ENCODE measurements at regions not wholly inside any gene's neighbourhood (a gene's known extent, or its start where the extent isn't known, plus 50 kb on each side); places are given as distances from the start of the nearest gene placed in this dataset.
"Not testable (repeated sequence)": the region's sequence is repeated elsewhere in the genome, so short reads cannot be mapped to it uniquely, and the experiment has no call there.

GRCh38 chr3:88744896-88745295 is 362.5 kb upstream of the EPHA3 start:
- H3K27me3 Mint-ChIP-seq (ENCODE audit: low read depth) = no peaks in the 10 kb centered on the region
- H3K4me1 Mint-ChIP-seq = no peaks in the 10 kb centered on the region
- H3K4me3 Mint-ChIP-seq = no peak overlapping the region
- peaks cover 5% of the 10 kb centered on the region for H3K9me3 Mint-ChIP-seq
- H3K36me3 Mint-ChIP-seq (ENCODE audit: low read depth) = no peaks in the 10 kb centered on the region
- H3K27ac Mint-ChIP-seq = no peak overlapping the region
- no peak for TF ChIP-seq CTCF (IDR thresholded peaks at IDR 0.05; ENCODE audit: unreplicated experiment in 3 of 3)

- not testable (repeated sequence) for H3K4me3 Mint-ChIP-seq; H3K27me3 Mint-ChIP-seq (ENCODE audit: low read depth); H3K4me1 Mint-ChIP-seq; H3K36me3 Mint-ChIP-seq (ENCODE audit: low read depth); H3K9me3 Mint-ChIP-seq; H3K27ac Mint-ChIP-seq
Observed at GRCh38 chr3:88747145-88747544, 360.3 kb upstream of the EPHA3 start.

GRCh38 chr3:88758676-88759075 is 348.7 kb upstream of the EPHA3 start:
- no peaks in the 10 kb centered on the region for H3K36me3 Mint-ChIP-seq (ENCODE audit: low read depth)
- peaks cover 15% of the 10 kb centered on the region for H3K9me3 Mint-ChIP-seq
- peaks cover 10% of the 10 kb centered on the region for H3K4me1 Mint-ChIP-seq
- peak overlapping the region in 1 of 3 experiments; percentile 58 for H3K27ac Mint-ChIP-seq
- no peak for TF ChIP-seq CTCF (IDR thresholded peaks at IDR 0.05; ENCODE audit: unreplicated experiment in 3 of 3)
- H3K27me3 Mint-ChIP-seq (ENCODE audit: low read depth) = no peaks in the 10 kb centered on the region
- no peak overlapping the region for H3K4me3 Mint-ChIP-seq

GRCh38 chr3:88767746-88768145 is 339.7 kb upstream of the EPHA3 start:
- Mint-ChIP-seq H3K27ac (no peak overlapping the region), H3K4me1 (no peaks in the 10 kb centered on the region), H3K9me3 (peaks cover 17% of the 10 kb centered on the region), H3K27me3 (ENCODE audit: low read depth) (peaks cover under 1% of the 10 kb centered on the region), H3K36me3 (ENCODE audit: low read depth) (no peaks in the 10 kb centered on the region), H3K4me3 (no peak overlapping the region)
- TF ChIP-seq CTCF (IDR thresholded peaks at IDR 0.05; ENCODE audit: unreplicated experiment in 3 of 3) = no peak

GRCh38 chr3:88773766-88774165 is 333.7 kb upstream of the EPHA3 start:
- Mint-ChIP-seq H3K27ac (no peak overlapping the region), H3K27me3 (ENCODE audit: low read depth) (peaks cover 4% of the 10 kb centered on the region), H3K4me1 (no peaks in the 10 kb centered on the region), H3K4me3 (no peak overlapping the region), H3K36me3 (ENCODE audit: low read depth) (no peaks in the 10 kb centered on the region), H3K9me3 (peaks cover 6% of the 10 kb centered on the region)
- TF ChIP-seq CTCF (IDR thresholded peaks at IDR 0.05; ENCODE audit: unreplicated experiment in 3 of 3) = no peak

GRCh38 chr3:88775026-88775690 is 332.3 kb upstream of the EPHA3 start:
- Mint-ChIP-seq H3K9me3 (peaks cover 5% of the 10 kb centered on the region), H3K4me3 (no peak overlapping the region)

More at GRCh38 chr3:88775026-88775690, 332.3 kb upstream of the EPHA3 start:
- Mint-ChIP-seq H3K4me1 (no peaks in the 10 kb centered on the region), H3K27ac (no peak overlapping the region), H3K27me3 (ENCODE audit: low read depth) (peaks cover 4% of the 10 kb centered on the region), H3K36me3 (ENCODE audit: low read depth) (no peaks in the 10 kb centered on the region)
- TF ChIP-seq CTCF (IDR thresholded peaks at IDR 0.05; ENCODE audit: unreplicated experiment in 3 of 3) = no peak
